ENCODE measurements at regions not wholly inside any gene's neighbourhood (a gene's known extent, or its start where the extent isn't known, plus 50 kb on each side); places are given as distances from the start of the nearest gene placed in this dataset.

GRCh38 chr10:1841759-1842158, 104.4 kb upstream of the ADARB2 start:
- no peak for TF ChIP-seq CTCF (conservative IDR thresholded peaks at IDR 0.05; ENCODE audit: low read length)
- no peak for TF ChIP-seq EZH2phosphoT487 (IDR thresholded peaks at IDR 0.05; ENCODE audit: borderline replicate concordance, low read depth, low read length)
- H2AFZ ChIP-seq (ENCODE audit: low read length), result no peak overlapping the region

GRCh38 chr10:1829712-1830111, 92.4 kb upstream of the ADARB2 start:
- no peak for DNase-seq (ENCODE audit: low spot score)
- H4K20me1 ChIP-seq (ENCODE audit: insufficient read depth, low read length), result no peaks in the 10 kb centered on the region
- H3K4me3 ChIP-seq (ENCODE audit: low read depth, low read length, poor library complexity, severe bottlenecking), result no peak overlapping the region
- POLR2A ChIA-PET, result no interaction called here
- H3K9me2 ChIP-seq (ENCODE audit: insufficient read depth, low read length), result no peaks in the 10 kb centered on the region
- CTCF ChIA-PET (ENCODE audit: unreplicated experiment), result no interaction called here
- no peaks in the 10 kb centered on the region for H3K79me2 ChIP-seq (ENCODE audit: insufficient read depth, low read depth, low read length)
- no peak overlapping the region for H3K4me2 ChIP-seq (ENCODE audit: low read length)
- no peaks in the 10 kb centered on the region for H3K9me3 ChIP-seq (ENCODE audit: low read length)
- H3K4me1 ChIP-seq (ENCODE audit: insufficient read depth, low read length, poor library complexity, severe bottlenecking), result peaks cover 9% of the 10 kb centered on the region
- no peak overlapping the region for H3K27ac ChIP-seq (ENCODE audit: low read depth, low read length, poor library complexity, severe bottlenecking)
- no peak for TF ChIP-seq CTCF (conservative IDR thresholded peaks at IDR 0.05; ENCODE audit: low read length)
- TF ChIP-seq EZH2phosphoT487 (IDR thresholded peaks at IDR 0.05; ENCODE audit: borderline replicate concordance, low read depth, low read length), result no peak
- intact Hi-C loops (cut with micrococcal nuclease; ENCODE audit: unreplicated experiment), result no loop called here
- no peaks in the 10 kb centered on the region for H3K36me3 ChIP-seq (ENCODE audit: insufficient read depth, low read length)
- BruUV-seq (replicated peaks), result no TSS peak
- no peak overlapping the region for H2AFZ ChIP-seq (ENCODE audit: low read length)

More at GRCh38 chr10:1841759-1842158, 104.4 kb upstream of the ADARB2 start:
- H3K79me2 ChIP-seq (ENCODE audit: insufficient read depth, low read depth, low read length), result no peaks in the 10 kb centered on the region
- no TSS peak for BruUV-seq (replicated peaks)
- no peaks in the 10 kb centered on the region for H3K36me3 ChIP-seq (ENCODE audit: insufficient read depth, low read length)
- no peak for DNase-seq (ENCODE audit: low spot score)
- H3K27ac ChIP-seq (ENCODE audit: low read depth, low read length, poor library complexity, severe bottlenecking), result no peak overlapping the region
- CTCF ChIA-PET (ENCODE audit: unreplicated experiment), result no interaction called here
- H3K4me1 ChIP-seq (ENCODE audit: insufficient read depth, low read length, poor library complexity, severe bottlenecking), result no peaks in the 10 kb centered on the region
- H3K9me2 ChIP-seq (ENCODE audit: insufficient read depth, low read length), result no peaks in the 10 kb centered on the region
- intact Hi-C loops (cut with micrococcal nuclease; ENCODE audit: unreplicated experiment), result no loop called here
- H3K4me3 ChIP-seq (ENCODE audit: low read depth, low read length, poor library complexity, severe bottlenecking), result no peak overlapping the region
- H3K4me2 ChIP-seq (ENCODE audit: low read length), result no peak overlapping the region
- POLR2A ChIA-PET, result no interaction called here
- H3K9me3 ChIP-seq (ENCODE audit: low read length), result no peaks in the 10 kb centered on the region
- H4K20me1 ChIP-seq (ENCODE audit: insufficient read depth, low read length), result no peaks in the 10 kb centered on the region

- no TSS peak for BruUV-seq (replicated peaks)
- Histone ChIP-seq H3K4me2 (ENCODE audit: low read length) (peak overlapping the region; percentile 39), H4K20me1 (ENCODE audit: insufficient read depth, low read length) (no peaks in the 10 kb centered on the region), H2AFZ (ENCODE audit: low read length) (no peak overlapping the region), H3K36me3 (ENCODE audit: insufficient read depth, low read length) (no peaks in the 10 kb centered on the region), H3K9me3 (ENCODE audit: low read length) (no peaks in the 10 kb centered on the region), H3K4me3 (ENCODE audit: low read depth, low read length, poor library complexity, severe bottlenecking) (no peak overlapping the region), H3K4me1 (ENCODE audit: insufficient read depth, low read length, poor library complexity, severe bottlenecking) (peaks cover 12% of the 10 kb centered on the region), H3K9me2 (ENCODE audit: insufficient read depth, low read length) (no peaks in the 10 kb centered on the region), H3K79me2 (ENCODE audit: insufficient read depth, low read depth, low read length) (no peaks in the 10 kb centered on the region), H3K27ac (ENCODE audit: low read depth, low read length, poor library complexity, severe bottlenecking) (peak overlapping the region; percentile 23)
- ChIA-PET POLR2A (no interaction called here), CTCF (ENCODE audit: unreplicated experiment) (no interaction called here)
- DNase-seq (ENCODE audit: low spot score), result peak; percentile 85
- TF ChIP-seq CTCF (conservative IDR thresholded peaks at IDR 0.05; ENCODE audit: low read length) (no peak), EZH2phosphoT487 (IDR thresholded peaks at IDR 0.05; ENCODE audit: borderline replicate concordance, low read depth, low read length) (no peak)
- intact Hi-C loops (cut with micrococcal nuclease; ENCODE audit: unreplicated experiment), result no loop called here
These were observed 87.6 kb upstream of the ADARB2 start for GRCh38 chr10:1824928-1825327.
